ENCODE measurements at regions not wholly inside any gene's neighbourhood (a gene's known extent, or its start where the extent isn't known, plus 50 kb on each side); places are given as distances from the start of the nearest gene placed in this dataset.
A peak's percentile ranks its signal among the peaks of the same experiment; 100 is the strongest.

- no peak for DNase-seq
These were observed 135.3 kb upstream of the MAP9 start for GRCh38 chr4:155512046-155512445.

- no peak for DNase-seq
These were observed 134.0 kb upstream of the MAP9 start for GRCh38 chr4:155510771-155511170.

GRCh38 chr4:155509555-155509954, 132.8 kb upstream of the MAP9 start:
- DNase-seq = no peak

GRCh38 chr4:155506745-155507144, 130.0 kb upstream of the MAP9 start:
- peak; percentile 33 for DNase-seq

GRCh38 chr4:155505321-155505720, 128.6 kb upstream of the MAP9 start:
- no peak for DNase-seq

GRCh38 chr4:155497306-155497705, 120.5 kb upstream of the MAP9 start:
- no peak for DNase-seq

GRCh38 chr4:155496294-155496626, 119.5 kb upstream of the MAP9 start:
- no peak for DNase-seq

GRCh38 chr4:155495572-155496293, 119.0 kb upstream of the MAP9 start:
- no peak for DNase-seq

GRCh38 chr4:155494037-155494718, 117.4 kb upstream of the MAP9 start:
- DNase-seq = no peak

GRCh38 chr4:155491336-155492120, 114.8 kb upstream of the MAP9 start:
- no peak for DNase-seq

- DNase-seq = no peak
These were observed 112.5 kb upstream of the MAP9 start for GRCh38 chr4:155489271-155489670.

- DNase-seq = no peak
These were observed 111.9 kb upstream of the MAP9 start for GRCh38 chr4:155488691-155489090.

GRCh38 chr4:155487210-155487609, 110.4 kb upstream of the MAP9 start:
- no peak for DNase-seq

GRCh38 chr4:155481150-155481549, 104.4 kb upstream of the MAP9 start:
- DNase-seq = no peak

- DNase-seq = no peak
These were observed 103.1 kb upstream of the MAP9 start for GRCh38 chr4:155479835-155480234.

- no peak for DNase-seq
These were observed 101.6 kb upstream of the MAP9 start for GRCh38 chr4:155478336-155478835.

- DNase-seq = no peak
These were observed 98.0 kb upstream of the MAP9 start for GRCh38 chr4:155474758-155475157.

- DNase-seq = no peak
These were observed 96.8 kb upstream of the MAP9 start for GRCh38 chr4:155473420-155474095.

GRCh38 chr4:155468282-155468681, 91.5 kb upstream of the MAP9 start:
- no peak for DNase-seq

- DNase-seq = no peak
These were observed 73.9 kb upstream of the MAP9 start for GRCh38 chr4:155450676-155451075.

GRCh38 chr4:155445306-155445705, 68.5 kb upstream of the MAP9 start:
- no peak for DNase-seq

GRCh38 chr4:155444721-155445120, 68.0 kb upstream of the MAP9 start:
- DNase-seq = no peak
